ENCODE measurements at regions not wholly inside any gene's neighbourhood (a gene's known extent, or its start where the extent isn't known, plus 50 kb on each side); places are given as distances from the start of the nearest gene placed in this dataset.

GRCh38 chr1:218571491-218571890 lies 226.4 kb downstream of the TGFB2 start:
- CTCF ChIA-PET = no interaction called here
- H3K36me3 Mint-ChIP-seq (ENCODE audit: low read depth) = no peaks in the 10 kb centered on the region

GRCh38 chr1:218572050-218572449 lies 226.9 kb downstream of the TGFB2 start:
- Mint-ChIP-seq H3K36me3 (ENCODE audit: low read depth) (no peaks in the 10 kb centered on the region), H3K27me3 (no peaks in the 10 kb centered on the region), H3K9me3 (no peaks in the 10 kb centered on the region), H3K27ac (no peak overlapping the region), H3K4me1 (no peaks in the 10 kb centered on the region), H3K4me3 (no peak overlapping the region)
- DNase-seq = no peak
- POLR2A ChIA-PET = no interaction called here
- CTCF ChIA-PET = no interaction called here

More at GRCh38 chr1:218571491-218571890, 226.4 kb downstream of the TGFB2 start:
- no peaks in the 10 kb centered on the region for H3K9me3 Mint-ChIP-seq
- H3K4me1 Mint-ChIP-seq = no peaks in the 10 kb centered on the region
- DNase-seq = no peak
- no peak overlapping the region for H3K4me3 Mint-ChIP-seq
- no peak overlapping the region for H3K27ac Mint-ChIP-seq
- POLR2A ChIA-PET = no interaction called here
- H3K27me3 Mint-ChIP-seq = no peaks in the 10 kb centered on the region

GRCh38 chr1:218573925-218574324 lies 228.8 kb downstream of the TGFB2 start:
- DNase-seq = no peak
- Mint-ChIP-seq H3K9me3 (no peaks in the 10 kb centered on the region), H3K27me3 (no peaks in the 10 kb centered on the region), H3K27ac (no peak overlapping the region), H3K4me3 (no peak overlapping the region), H3K36me3 (ENCODE audit: low read depth) (no peaks in the 10 kb centered on the region), H3K4me1 (no peaks in the 10 kb centered on the region)
- POLR2A ChIA-PET = no interaction called here
- CTCF ChIA-PET = no interaction called here

GRCh38 chr1:218575079-218575478 lies 229.9 kb downstream of the TGFB2 start:
- POLR2A ChIA-PET = no interaction called here
- H3K27ac Mint-ChIP-seq = no peak overlapping the region
- no peaks in the 10 kb centered on the region for H3K4me1 Mint-ChIP-seq
- no peaks in the 10 kb centered on the region for H3K9me3 Mint-ChIP-seq
- H3K4me3 Mint-ChIP-seq = no peak overlapping the region
- no peaks in the 10 kb centered on the region for H3K36me3 Mint-ChIP-seq (ENCODE audit: low read depth)
- no peaks in the 10 kb centered on the region for H3K27me3 Mint-ChIP-seq
- CTCF ChIA-PET = no interaction called here
- no peak for DNase-seq

DNA sequence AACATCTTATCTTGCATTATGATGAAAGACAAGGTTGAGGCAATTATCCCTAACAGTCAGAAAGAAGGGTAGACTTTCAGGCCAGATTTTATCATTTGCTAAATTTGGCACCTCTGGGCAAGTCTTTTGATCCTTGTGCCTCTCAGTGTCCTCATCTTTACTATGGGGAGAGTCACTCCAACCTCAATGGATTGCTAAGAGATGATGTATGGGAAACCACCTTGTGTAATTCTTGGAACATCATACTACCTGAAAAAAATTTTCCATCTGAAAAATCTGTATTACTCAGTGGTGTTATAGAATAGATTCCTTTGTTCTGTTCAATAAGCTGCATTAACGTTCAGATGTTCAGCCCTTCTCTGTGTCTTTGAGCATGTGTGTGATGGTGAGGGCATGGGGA lies 230.7 kb downstream of the TGFB2 start:
- Mint-ChIP-seq H3K27me3 (no peaks in the 10 kb centered on the region), H3K9me3 (no peaks in the 10 kb centered on the region), H3K4me3 (no peak overlapping the region), H3K27ac (no peak overlapping the region), H3K4me1 (no peaks in the 10 kb centered on the region), H3K36me3 (ENCODE audit: low read depth) (no peaks in the 10 kb centered on the region)
- ChIA-PET POLR2A (no interaction called here), CTCF (no interaction called here)
- no peak for DNase-seq

GRCh38 chr1:218582646-218583045 lies 237.5 kb downstream of the TGFB2 start:
- H3K27ac Mint-ChIP-seq = no peak overlapping the region
- no peak for DNase-seq
- H3K4me3 Mint-ChIP-seq = no peak overlapping the region
- H3K36me3 Mint-ChIP-seq (ENCODE audit: low read depth) = no peaks in the 10 kb centered on the region
- CTCF ChIA-PET = no interaction called here
- POLR2A ChIA-PET = no interaction called here
- no peaks in the 10 kb centered on the region for H3K9me3 Mint-ChIP-seq
- no peaks in the 10 kb centered on the region for H3K4me1 Mint-ChIP-seq
- no peaks in the 10 kb centered on the region for H3K27me3 Mint-ChIP-seq

DNA sequence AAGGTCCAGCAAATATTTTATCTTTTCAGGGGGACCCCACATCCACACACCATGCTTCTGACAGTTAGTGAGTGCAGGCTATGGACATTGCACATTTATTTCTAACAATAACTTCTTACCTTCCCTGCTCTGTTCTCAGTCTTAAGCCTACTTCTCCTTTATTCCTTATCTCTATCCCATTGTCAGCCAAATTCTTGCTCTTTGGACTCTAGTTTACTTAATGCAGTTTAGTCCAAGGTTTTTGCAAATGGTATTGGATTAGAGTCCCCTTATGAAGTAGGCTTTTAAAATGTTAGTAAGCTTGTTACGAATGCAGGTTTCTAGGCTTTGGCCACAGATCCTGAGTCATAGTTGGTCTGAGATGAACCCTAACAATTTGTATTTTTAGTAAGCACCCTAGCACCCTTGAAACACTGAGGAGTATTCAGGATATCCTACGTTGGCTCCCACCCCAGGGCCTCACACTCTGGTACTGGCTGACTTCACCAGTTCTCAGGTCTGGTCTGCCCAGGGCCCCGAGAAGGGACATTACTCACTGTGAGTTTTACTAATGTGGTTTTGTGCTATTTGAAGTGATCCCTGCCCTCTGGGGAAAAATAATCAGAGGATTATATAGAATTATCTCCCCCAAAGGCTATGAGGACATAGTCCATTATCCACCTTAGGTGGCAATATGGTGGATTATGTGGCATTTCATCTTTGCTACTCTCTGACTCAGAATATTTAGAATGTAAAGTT lies 239.5 kb downstream of the TGFB2 start:
- H3K36me3 Mint-ChIP-seq (ENCODE audit: low read depth) = no peaks in the 10 kb centered on the region
- ChIA-PET CTCF (no interaction called here), POLR2A (no interaction called here)
- no peak for DNase-seq
- no peaks in the 10 kb centered on the region for H3K4me1 Mint-ChIP-seq
- no peaks in the 10 kb centered on the region for H3K27me3 Mint-ChIP-seq
- no peaks in the 10 kb centered on the region for H3K9me3 Mint-ChIP-seq
- no peak overlapping the region for H3K4me3 Mint-ChIP-seq
- H3K27ac Mint-ChIP-seq = no peak overlapping the region

GRCh38 chr1:218585511-218586184 lies 240.5 kb downstream of the TGFB2 start:
- Mint-ChIP-seq H3K9me3 (no peaks in the 10 kb centered on the region), H3K27ac (no peak overlapping the region), H3K4me3 (no peak overlapping the region), H3K4me1 (no peaks in the 10 kb centered on the region), H3K36me3 (ENCODE audit: low read depth) (no peaks in the 10 kb centered on the region), H3K27me3 (no peaks in the 10 kb centered on the region)
- CTCF ChIA-PET = no interaction called here
- POLR2A ChIA-PET = no interaction called here
- no peak for DNase-seq

GRCh38 chr1:218587900-218588299 lies 242.8 kb downstream of the TGFB2 start:
- H3K27ac Mint-ChIP-seq = no peak overlapping the region
- ChIA-PET CTCF (no interaction called here), POLR2A (no interaction called here)
- H3K27me3 Mint-ChIP-seq = no peaks in the 10 kb centered on the region
- no peaks in the 10 kb centered on the region for H3K4me1 Mint-ChIP-seq
- no peaks in the 10 kb centered on the region for H3K9me3 Mint-ChIP-seq
- DNase-seq = no peak
- H3K36me3 Mint-ChIP-seq (ENCODE audit: low read depth) = no peaks in the 10 kb centered on the region
- no peak overlapping the region for H3K4me3 Mint-ChIP-seq

DNA sequence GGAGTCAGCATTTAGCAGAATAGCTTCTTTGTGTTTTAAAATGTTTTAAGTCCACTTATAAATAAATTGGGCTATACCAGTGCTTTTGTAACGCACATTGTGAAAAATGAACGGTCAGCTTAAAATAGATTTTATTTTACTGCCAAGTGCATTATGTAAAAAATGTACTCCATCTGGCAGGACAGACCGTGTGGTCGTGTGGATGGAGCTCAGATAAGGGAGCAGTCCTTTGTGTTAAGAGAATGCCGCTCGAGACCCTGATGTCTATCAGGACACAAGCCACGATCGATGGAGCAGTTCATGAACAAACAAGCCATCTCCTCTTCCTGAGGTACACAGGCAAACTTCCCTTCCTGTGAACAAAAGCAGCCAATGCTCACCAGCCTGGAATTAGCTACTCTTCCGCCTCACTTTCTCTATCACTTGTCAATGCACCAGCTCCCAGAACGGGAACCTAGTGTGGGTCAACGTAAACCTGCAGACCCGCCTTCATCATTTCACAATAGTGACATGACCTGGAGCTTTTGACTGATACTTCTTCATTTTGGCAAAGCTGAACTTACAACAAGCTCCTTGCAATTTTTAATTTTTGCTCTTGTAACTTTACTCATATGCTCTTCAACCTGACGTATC lies 243.5 kb downstream of the TGFB2 start:
- H3K4me3 Mint-ChIP-seq = no peak overlapping the region
- CTCF ChIA-PET = interaction anchor here (0.6 kb wide), 1 partner anchor 63 kb away, joined by 3 read pairs; no protein-coding TSS in a partner anchor
- H3K36me3 Mint-ChIP-seq (ENCODE audit: low read depth) = no peaks in the 10 kb centered on the region
- no peaks in the 10 kb centered on the region for H3K4me1 Mint-ChIP-seq
- no peak for DNase-seq
- no peaks in the 10 kb centered on the region for H3K27me3 Mint-ChIP-seq
- H3K9me3 Mint-ChIP-seq = no peaks in the 10 kb centered on the region
- no peak overlapping the region for H3K27ac Mint-ChIP-seq
- POLR2A ChIA-PET = no interaction called here

- no peaks in the 10 kb centered on the region for H3K9me3 Mint-ChIP-seq
- H3K27me3 Mint-ChIP-seq = no peaks in the 10 kb centered on the region
- no peak for DNase-seq
- POLR2A ChIA-PET = no interaction called here
- CTCF ChIA-PET = no interaction called here
- no peak overlapping the region for H3K4me3 Mint-ChIP-seq
- no peak overlapping the region for H3K27ac Mint-ChIP-seq
- H3K36me3 Mint-ChIP-seq (ENCODE audit: low read depth) = no peaks in the 10 kb centered on the region
- no peaks in the 10 kb centered on the region for H3K4me1 Mint-ChIP-seq
These were observed 244.4 kb downstream of the TGFB2 start for GRCh38 chr1:218589487-218589886.

GRCh38 chr1:218591966-218592365 lies 246.8 kb downstream of the TGFB2 start:
- Mint-ChIP-seq H3K27me3 (no peaks in the 10 kb centered on the region), H3K36me3 (ENCODE audit: low read depth) (no peaks in the 10 kb centered on the region), H3K4me3 (no peak overlapping the region), H3K4me1 (no peaks in the 10 kb centered on the region), H3K9me3 (no peaks in the 10 kb centered on the region), H3K27ac (no peak overlapping the region)
- ChIA-PET CTCF (no interaction called here), POLR2A (no interaction called here)
- no peak for DNase-seq

DNA sequence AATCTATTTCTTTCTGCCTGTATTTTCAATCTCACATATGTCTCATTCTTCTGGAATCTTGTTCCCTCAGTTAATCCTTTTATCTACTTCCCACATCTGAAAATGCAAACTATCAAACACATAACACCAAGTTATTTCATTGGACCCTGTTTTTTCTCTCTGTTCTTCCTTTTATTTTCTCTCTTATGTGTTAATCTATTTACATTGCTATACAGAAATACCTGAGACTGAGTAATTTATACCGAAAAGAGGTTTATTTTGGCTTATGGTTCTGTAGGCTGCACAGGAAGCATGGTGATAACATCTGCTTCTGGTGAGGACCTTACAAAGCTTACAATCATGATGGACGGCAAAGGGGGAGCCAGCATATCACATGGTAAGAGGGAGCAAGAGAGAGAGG lies 247.6 kb downstream of the TGFB2 start:
- no peak for DNase-seq
- Mint-ChIP-seq H3K9me3 (no peaks in the 10 kb centered on the region), H3K4me1 (no peaks in the 10 kb centered on the region), H3K36me3 (ENCODE audit: low read depth) (no peaks in the 10 kb centered on the region), H3K27me3 (no peaks in the 10 kb centered on the region), H3K4me3 (no peak overlapping the region), H3K27ac (no peak overlapping the region)
- ChIA-PET POLR2A (no interaction called here), CTCF (no interaction called here)

DNA sequence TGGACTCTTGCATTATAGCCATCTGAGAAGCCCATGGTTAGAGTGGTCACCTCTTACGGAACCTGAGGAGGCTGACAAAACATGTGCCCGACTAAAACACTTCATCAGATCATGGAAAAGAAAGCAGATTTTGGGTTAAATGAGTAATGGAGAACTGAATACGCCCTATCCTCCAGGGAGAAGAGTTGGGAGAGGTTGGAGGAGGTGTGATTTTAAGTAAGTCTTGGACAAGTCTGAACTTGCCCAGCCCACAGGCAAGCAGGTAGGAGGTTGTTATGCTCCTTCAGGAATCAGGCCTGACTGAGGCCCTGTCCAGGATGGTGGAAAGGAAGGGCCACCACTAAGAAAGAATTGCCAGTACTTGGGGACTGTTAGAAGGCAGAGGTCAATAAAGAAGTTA lies 255.8 kb downstream of the TGFB2 start:
- ChIA-PET POLR2A (no interaction called here), CTCF (no interaction called here)
- Mint-ChIP-seq H3K4me1 (no peaks in the 10 kb centered on the region), H3K27me3 (no peaks in the 10 kb centered on the region), H3K4me3 (no peak overlapping the region), H3K9me3 (no peaks in the 10 kb centered on the region), H3K27ac (no peak overlapping the region), H3K36me3 (ENCODE audit: low read depth) (no peaks in the 10 kb centered on the region)
- DNase-seq = no peak

All from activated CD4-positive, alpha-beta memory T cell treated with anti-CD3 and anti-CD28 coated beads, Interleukin-2, amount 10 ng/mL, durations not matched to agents 7 days and 5 days (primary cell).